Kidney epithelial cell (primary cell): ENCODE measurements at regions not wholly inside any gene's neighbourhood (a gene's known extent, or its start where the extent isn't known, plus 50 kb on each side); places are given as distances from the start of the nearest gene placed in this dataset.

Source experiments
- DNase-seq: peaks from one replicate; pipeline ENCODE4 v3.0.0-alpha.2; 2010; ENCODE audit warnings: low read depth
- H3K27me3 ChIP-seq: 2 replicates; pipeline ENCODE4 v1.6.0; 2011; ENCODE audit warnings: low read length; ENCODE audit not compliant: control insufficient read depth, insufficient read depth
- H3K36me3 ChIP-seq: 2 replicates; pipeline ENCODE4 v1.5.1; 2011; ENCODE audit warnings: low read length; ENCODE audit not compliant: control insufficient read depth, insufficient read depth
- H3K4me3 ChIP-seq: 2 replicates; pipeline ENCODE4 v1.5.1; 2011; ENCODE audit warnings: low read depth, mild to moderate bottlenecking, control low read depth, low read length
- CTCF ChIP-seq: IDR thresholded peaks from 2 replicates; pipeline ENCODE4 v1.5.1; 2011; ENCODE audit warnings: mild to moderate bottlenecking, moderate library complexity, low read length, control low read depth, inconsistent platforms; ENCODE audit not compliant: insufficient read depth, poor library complexity, severe bottlenecking

- TF ChIP-seq CTCF, result no peak
- Histone ChIP-seq H3K4me3 (no peak overlapping the region), H3K36me3 (no peaks in the 10 kb centered on the region), H3K27me3 (peaks cover 29% of the 10 kb centered on the region)
- DNase-seq, result no peak
These were observed 69.3 kb upstream of the NKX1-1 start for GRCh38 chr4:1475277-1476139.

- DNase-seq, result no peak
- Histone ChIP-seq H3K27me3 (peaks cover 35% of the 10 kb centered on the region), H3K4me3 (no peak overlapping the region), H3K36me3 (no peaks in the 10 kb centered on the region)
- TF ChIP-seq CTCF, result no peak
These were observed 68.2 kb upstream of the NKX1-1 start for GRCh38 chr4:1474126-1475090.

- no peak for DNase-seq
- H3K27me3 ChIP-seq, result peaks cover 35% of the 10 kb centered on the region
- TF ChIP-seq CTCF, result no peak
- H3K4me3 ChIP-seq, result no peak overlapping the region
- no peaks in the 10 kb centered on the region for H3K36me3 ChIP-seq
These were observed 67.5 kb upstream of the NKX1-1 start for GRCh38 chr4:1473718-1474117.

GRCh38 chr4:1472911-1473518 lies 66.8 kb upstream of the NKX1-1 start:
- peaks cover 35% of the 10 kb centered on the region for H3K27me3 ChIP-seq
- H3K36me3 ChIP-seq, result no peaks in the 10 kb centered on the region
- TF ChIP-seq CTCF, result no peak
- H3K4me3 ChIP-seq, result no peak overlapping the region
- DNase-seq, result no peak

- no peak overlapping the region for H3K4me3 ChIP-seq
- peaks cover 35% of the 10 kb centered on the region for H3K27me3 ChIP-seq
- DNase-seq, result no peak
- TF ChIP-seq CTCF, result no peak
- H3K36me3 ChIP-seq, result no peaks in the 10 kb centered on the region
These were observed 66.0 kb upstream of the NKX1-1 start for GRCh38 chr4:1472148-1472797.
